Caco-2 (cell line): ENCODE measurements at regions not wholly inside any gene's neighbourhood (a gene's known extent, or its start where the extent isn't known, plus 50 kb on each side); places are given as distances from the start of the nearest gene placed in this dataset. TPM values are rescaled to one million over a fixed set of nuclear protein-coding genes. Genes with fewer than 3 reads are reported as not detected.

Experiments
- BruUV-seq: library from RNA; stranded (reverse); fragments of 400-500 nt; replicated peaks from 2 replicates; lab custom pipeline; 2021; lab: Mats Ljungman, UMichigan
- CTCF ChIA-PET: fragments of 300-600 bp; sonication (Branson Sonifier 250); formaldehyde crosslinking; loops from one replicate; lab custom pipeline; 2022; ENCODE audit warnings: antibody characterized with exemption; lab: Charles Lee
- POLR2A ChIA-PET: fragments of 300-600 bp; sonication (Branson Sonifier 250); formaldehyde crosslinking; loops from one replicate; lab custom pipeline; 2022; ENCODE audit warnings: antibody characterized with exemption; lab: Charles Lee
- DNase-seq, 2 experiments: peaks; one replicate each; pipeline versions ENCODE4 v3.0.0 to v3.0.0-alpha.2; 2020 to 2022
- H3K27me3 ChIP-seq: replicated peaks from 2 replicates; pipeline ENCODE4 v1.6.0; 2011; ENCODE audit warnings: low read length; ENCODE audit not compliant: control insufficient read depth, insufficient read depth
- H3K36me3 ChIP-seq: 2 replicates; pipeline ENCODE4 v1.5.1; 2011; ENCODE audit warnings: low read length; ENCODE audit not compliant: control insufficient read depth, insufficient read depth
- H3K4me1 ChIP-seq: fragments of 250-450 bp; sonication (Bioruptor Pico); 2 replicates; pipeline ENCODE4 v1.5.1; 2020; ENCODE audit warnings: mild to moderate bottlenecking
- H3K4me3 ChIP-seq: 2 replicates; pipeline ENCODE4 v1.5.1; 2011; ENCODE audit warnings: low read depth, mild to moderate bottlenecking, control low read depth, low read length
- H3K9me3 ChIP-seq: fragments of 250-450 bp; sonication (Bioruptor Pico); 2 replicates; pipeline ENCODE4 v1.5.1; 2020; ENCODE audit warnings: mild to moderate bottlenecking, moderate library complexity
- H3K27ac Mint-ChIP-seq: one replicate; pipeline ENCODE4 v1.8.0; 2022; ENCODE audit warnings: mixed read lengths; ENCODE audit not compliant: unreplicated experiment
- H3K27me3 Mint-ChIP-seq: one replicate; pipeline ENCODE4 v1.8.0; 2022; ENCODE audit warnings: mixed read lengths; ENCODE audit not compliant: insufficient read depth, unreplicated experiment
- H3K36me3 Mint-ChIP-seq: one replicate; pipeline ENCODE4 v1.8.0; 2022; ENCODE audit warnings: mild to moderate bottlenecking, mixed read lengths; ENCODE audit not compliant: insufficient read depth, unreplicated experiment
- H3K4me1 Mint-ChIP-seq: one replicate; pipeline ENCODE4 v1.8.0; 2022; ENCODE audit warnings: low read depth, mixed read lengths; ENCODE audit not compliant: unreplicated experiment
- H3K4me3 Mint-ChIP-seq: one replicate; pipeline ENCODE4 v1.8.0; 2022; ENCODE audit warnings: mild to moderate bottlenecking, moderate library complexity, mixed read lengths; ENCODE audit not compliant: unreplicated experiment
- H3K9me3 Mint-ChIP-seq: one replicate; pipeline ENCODE4 v1.8.0; 2022; ENCODE audit warnings: mixed read lengths; ENCODE audit not compliant: unreplicated experiment
- intact Hi-C: fragments of 100-400 bp; cut with micrococcal nuclease; formaldehyde crosslinking; loops from one replicate; pipeline ENCODE4 v1.10.0; 2022; ENCODE audit not compliant: unreplicated experiment
- microRNA-seq: library from miRNA; unstranded; fragments of <30 nt; microRNA quantifications from one replicate; pipeline ENCODE4 v1.2.0, GENCODE V29; 2022
- TF ChIP-seq, protein P1 (sequence below), 2 experiments: fragments of 200-600 bp in 1 of 2; IDR thresholded peaks; 1 replicate in 1 of 2; 2 replicates in 1 of 2; pipeline versions ENCODE4 v1.5.1 to v1.8.0; 2011 to 2022; ENCODE audit warnings: antibody characterized with exemption in 1 of 2, control low read depth in 1 of 2, inconsistent platforms in 1 of 2, low read depth in 1 of 2, low read length in 1 of 2, mild to moderate bottlenecking in 1 of 2, moderate library complexity in 1 of 2; ENCODE audit not compliant: insufficient read depth in 1 of 2, severe bottlenecking in 1 of 2, unreplicated experiment in 1 of 2

DNA sequence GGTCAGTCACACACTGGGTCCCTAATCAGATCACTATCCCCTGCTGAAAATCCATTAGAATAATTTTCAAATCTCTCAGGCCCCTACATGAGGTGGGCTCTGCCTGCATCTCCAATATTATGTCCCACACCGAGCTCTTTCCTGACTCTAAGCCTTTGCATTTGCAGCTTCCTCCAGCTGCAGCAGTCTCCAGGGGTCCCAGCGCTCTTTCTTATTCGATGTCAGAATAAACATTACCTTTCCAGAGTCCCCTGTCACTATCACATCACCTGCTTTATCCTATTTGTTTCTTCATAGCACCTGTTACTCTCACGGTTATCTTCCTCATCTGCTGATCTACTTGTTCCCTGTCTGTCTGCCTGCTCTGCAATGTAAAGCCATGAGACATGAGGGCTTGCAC lies 57.3 kb upstream of the MON1B start:
- DNase-seq, result no peak
- H3K36me3 Mint-ChIP-seq, result no peaks in the 10 kb centered on the region
- H3K4me1 Mint-ChIP-seq, result no peaks in the 10 kb centered on the region
- H3K9me3 Mint-ChIP-seq, result peaks cover under 1% of the 10 kb centered on the region
- POLR2A ChIA-PET, result no interaction called here
- Histone ChIP-seq H3K36me3 (no peaks in the 10 kb centered on the region), H3K27me3 (no peaks in the 10 kb centered on the region), H3K9me3 (peaks cover 4% of the 10 kb centered on the region; the same call in 1 of the 2 replicates), H3K4me1 (no peaks in the 10 kb centered on the region), H3K4me3 (no peak overlapping the region)
- peaks cover 11% of the 10 kb centered on the region for H3K27me3 Mint-ChIP-seq
- no peak overlapping the region for H3K4me3 Mint-ChIP-seq
- intact Hi-C loops, result no loop called here
- CTCF ChIA-PET, result no interaction called here
- TF ChIP-seq, protein P1, sequence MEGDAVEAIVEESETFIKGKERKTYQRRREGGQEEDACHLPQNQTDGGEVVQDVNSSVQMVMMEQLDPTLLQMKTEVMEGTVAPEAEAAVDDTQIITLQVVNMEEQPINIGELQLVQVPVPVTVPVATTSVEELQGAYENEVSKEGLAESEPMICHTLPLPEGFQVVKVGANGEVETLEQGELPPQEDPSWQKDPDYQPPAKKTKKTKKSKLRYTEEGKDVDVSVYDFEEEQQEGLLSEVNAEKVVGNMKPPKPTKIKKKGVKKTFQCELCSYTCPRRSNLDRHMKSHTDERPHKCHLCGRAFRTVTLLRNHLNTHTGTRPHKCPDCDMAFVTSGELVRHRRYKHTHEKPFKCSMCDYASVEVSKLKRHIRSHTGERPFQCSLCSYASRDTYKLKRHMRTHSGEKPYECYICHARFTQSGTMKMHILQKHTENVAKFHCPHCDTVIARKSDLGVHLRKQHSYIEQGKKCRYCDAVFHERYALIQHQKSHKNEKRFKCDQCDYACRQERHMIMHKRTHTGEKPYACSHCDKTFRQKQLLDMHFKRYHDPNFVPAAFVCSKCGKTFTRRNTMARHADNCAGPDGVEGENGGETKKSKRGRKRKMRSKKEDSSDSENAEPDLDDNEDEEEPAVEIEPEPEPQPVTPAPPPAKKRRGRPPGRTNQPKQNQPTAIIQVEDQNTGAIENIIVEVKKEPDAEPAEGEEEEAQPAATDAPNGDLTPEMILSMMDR (IDR thresholded peaks at IDR 0.05; ENCODE audit: insufficient read depth in 1 of 2, low read depth in 1 of 2, low read length in 1 of 2, severe bottlenecking in 1 of 2, unreplicated experiment in 1 of 2), result no peak
- no peak overlapping the region for H3K27ac Mint-ChIP-seq
- no TSS peak for BruUV-seq

DNA sequence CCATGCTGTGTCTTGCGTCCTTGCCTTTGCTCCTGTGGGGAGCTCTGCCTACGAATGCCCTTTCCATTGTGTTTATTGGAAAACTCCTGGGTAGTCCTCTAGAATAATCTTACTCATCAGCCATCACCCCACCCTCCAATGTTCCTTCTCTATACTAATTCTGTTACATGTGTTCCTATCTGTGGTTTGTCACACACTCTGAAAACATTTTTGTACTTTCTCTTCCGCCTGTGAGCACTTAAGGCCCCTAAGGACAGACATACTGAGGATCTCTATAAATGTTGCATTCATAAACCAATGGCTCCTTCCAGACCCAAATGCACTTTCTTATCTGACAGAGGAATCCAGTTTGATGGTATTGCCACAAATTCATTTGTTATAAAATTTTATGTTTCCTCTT lies 53.9 kb upstream of the MON1B start:
- Histone ChIP-seq H3K27me3 (no peaks in the 10 kb centered on the region), H3K4me1 (no peaks in the 10 kb centered on the region), H3K36me3 (no peaks in the 10 kb centered on the region), H3K9me3 (no peaks in the 10 kb centered on the region), H3K4me3 (no peak overlapping the region)
- Mint-ChIP-seq H3K9me3 (no peaks in the 10 kb centered on the region), H3K4me1 (no peaks in the 10 kb centered on the region), H3K27ac (no peak overlapping the region), H3K27me3 (peaks cover 11% of the 10 kb centered on the region), H3K4me3 (no peak overlapping the region), H3K36me3 (no peaks in the 10 kb centered on the region)
- ChIA-PET CTCF (no interaction called here), POLR2A (no interaction called here)
- no TSS peak for BruUV-seq
- DNase-seq, result no peak
- intact Hi-C loops, result no loop called here
- TF ChIP-seq, protein P1 (IDR thresholded peaks at IDR 0.05; ENCODE audit: insufficient read depth in 1 of 2, low read depth in 1 of 2, low read length in 1 of 2, severe bottlenecking in 1 of 2, unreplicated experiment in 1 of 2), result no peak

Small RNA genes in the stretch of these regions (microRNA-seq; reads per million reads assigned to microRNA genes)
- not detected for gene MIR4719
